H1 (cell line): ENCODE measurements at regions not wholly inside any gene's neighbourhood (a gene's known extent, or its start where the extent isn't known, plus 50 kb on each side); places are given as distances from the start of the nearest gene placed in this dataset.

Experiments used
- CTCF ChIA-PET: fragments of 300-600 bp; sonication (Branson Sonifier 250); formaldehyde crosslinking; loops from one replicate; lab custom pipeline; 2021; ENCODE audit not compliant: partially characterized antibody; lab: Charles Lee
- POLR2A ChIA-PET: fragments of 300-600 bp; sonication (Branson Sonifier 250); formaldehyde crosslinking; loops from one replicate; lab custom pipeline; 2021; ENCODE audit warnings: inconsistent platforms; ENCODE audit not compliant: partially characterized antibody; lab: Charles Lee
- DNase-seq, 2 experiments: peaks; one replicate each; pipeline versions ENCODE4 v3.0.0 to v3.0.0-alpha.2; 2010 to 2022; ENCODE audit warnings: low spot score in 2 of 2, low read depth in 1 of 2, mixed read lengths in 1 of 2
- FAIRE-seq: peaks from 2 replicates; lab custom pipeline; 2011; peaks lifted over from hg19 to GRCh38; lab: Jason Lieb, UNC
- H2AFZ ChIP-seq: 2 replicates; pipeline ENCODE4 v1.8.1; 2012; ENCODE audit warnings: low read length, inconsistent platforms
- H2AK5ac ChIP-seq: 2 replicates; pipeline ENCODE4 v1.6.1; 2013; ENCODE audit warnings: low read depth, low read length
- H2BK120ac ChIP-seq: replicated peaks from 2 replicates; pipeline ENCODE3; 2013; ENCODE audit warnings: low read depth, low read length, inconsistent platforms
- H2BK12ac ChIP-seq: 2 replicates; pipeline ENCODE4 v1.6.1; 2013; ENCODE audit warnings: low read depth, low read length
- H2BK15ac ChIP-seq: 2 replicates; pipeline ENCODE4 v1.6.1; 2013; ENCODE audit warnings: low read length
- H2BK20ac ChIP-seq: 2 replicates; pipeline ENCODE4 v1.6.1; 2013; ENCODE audit warnings: low read length
- H2BK5ac ChIP-seq: 2 replicates; pipeline ENCODE4 v1.6.1; 2013; ENCODE audit warnings: low read depth, low read length
- H3K14ac ChIP-seq: 2 replicates; pipeline ENCODE4 v1.6.1; 2013; ENCODE audit warnings: inconsistent platforms; ENCODE audit not compliant: insufficient read length
- H3K18ac ChIP-seq: 2 replicates; pipeline ENCODE4 v1.6.1; 2013; ENCODE audit warnings: low read length; ENCODE audit errors: extremely low read depth
- H3K23ac ChIP-seq: 2 replicates; pipeline ENCODE4 v1.6.1; 2013; ENCODE audit warnings: inconsistent platforms; ENCODE audit not compliant: insufficient read length
- H3K23me2 ChIP-seq: 2 replicates; pipeline ENCODE4 v1.6.1; 2013; ENCODE audit warnings: low read depth, low read length
- H3K27ac ChIP-seq: 2 replicates; pipeline ENCODE4 v1.6.1; 2011; ENCODE audit warnings: low read depth, low read length, inconsistent platforms
- H3K27me3 ChIP-seq, 4 experiments: replicated peaks in 1 of 4; 1 replicate in 1 of 4; 2 replicates in 3 of 4; pipeline versions ENCODE4 v1.6.1 to v1.8.1; 2011 to 2013; ENCODE audit warnings: low read length in 3 of 4, mild to moderate bottlenecking in 3 of 4, inconsistent platforms in 2 of 4, mixed read lengths in 2 of 4, moderate library complexity in 1 of 4; ENCODE audit not compliant: control insufficient read depth in 3 of 4, insufficient read depth in 3 of 4; ENCODE audit errors: extremely low read depth in 1 of 4
- H3K36me3 ChIP-seq, 4 experiments: 2 replicates each; pipeline versions ENCODE4 v1.6.1 to v1.8.1; 2011 to 2013; ENCODE audit warnings: mild to moderate bottlenecking in 4 of 4, low read length in 3 of 4, moderate library complexity in 2 of 4, control low read depth in 1 of 4, inconsistent platforms in 1 of 4; ENCODE audit not compliant: insufficient read depth in 4 of 4, control insufficient read depth in 2 of 4
- H3K4ac ChIP-seq: replicated peaks from 2 replicates; pipeline ENCODE3; 2013; ENCODE audit warnings: low read length, low read depth, mixed read lengths, inconsistent platforms; ENCODE audit not compliant: insufficient read length
- H3K4me1 ChIP-seq, 4 experiments: replicated peaks in 1 of 4; 1 replicate in 1 of 4; 2 replicates in 3 of 4; pipeline versions ENCODE4 v1.6.1 to v1.8.1; 2011 to 2013; ENCODE audit warnings: low read length in 3 of 4, inconsistent platforms in 2 of 4, mixed read lengths in 1 of 4; ENCODE audit not compliant: insufficient read depth in 4 of 4, control insufficient read depth in 3 of 4
- H3K4me2 ChIP-seq, 2 experiments: 2 replicates each; pipeline versions ENCODE4 v1.6.1 to v1.8.1; 2011 to 2013; ENCODE audit warnings: low read depth in 2 of 2, low read length in 2 of 2, control low read depth in 1 of 2, inconsistent platforms in 1 of 2, mild to moderate bottlenecking in 1 of 2; ENCODE audit not compliant: insufficient read depth in 1 of 2
- H3K4me3 ChIP-seq, 4 experiments: fragments of 200-600, 300-600 bp in 1 of 4; sonication (generic), shearing (Covaris generic), sonication (Bioruptor Twin) in 1 of 4; 2 replicates each; pipeline versions ENCODE4 v1.5.1 to v1.8.1; 2011 to 2016; ENCODE audit warnings: low read length in 4 of 4, low read depth in 3 of 4, control low read depth in 2 of 4, inconsistent platforms in 2 of 4, mild to moderate bottlenecking in 2 of 4, mixed read lengths in 1 of 4, moderate library complexity in 1 of 4; ENCODE audit not compliant: insufficient read depth in 2 of 4; ENCODE audit errors: extremely low read depth in 1 of 4
- H3K56ac ChIP-seq: replicated peaks from 2 replicates; pipeline ENCODE3; 2013; ENCODE audit warnings: low read depth, mild to moderate bottlenecking, mixed read lengths, low read length, inconsistent platforms; ENCODE audit not compliant: insufficient read length
- H3K79me1 ChIP-seq: 2 replicates; pipeline ENCODE4 v1.6.1; 2013; ENCODE audit warnings: low read depth, low read length, control low read depth
- H3K79me2 ChIP-seq, 2 experiments: 2 replicates each; pipeline versions ENCODE4 v1.6.1 to v1.8.1; 2012 to 2013; ENCODE audit warnings: low read length in 2 of 2, mild to moderate bottlenecking in 2 of 2, inconsistent platforms in 1 of 2; ENCODE audit not compliant: insufficient read depth in 2 of 2, control insufficient read depth in 1 of 2
- H3K9ac ChIP-seq, 4 experiments: replicated peaks in 1 of 4; 1 replicate in 1 of 4; 2 replicates in 3 of 4; pipeline versions ENCODE4 v1.6.1 to v1.8.1; 2011 to 2013; ENCODE audit warnings: low read depth in 3 of 4, low read length in 3 of 4, control low read depth in 2 of 4, mild to moderate bottlenecking in 2 of 4, moderate library complexity in 2 of 4, inconsistent platforms in 1 of 4; ENCODE audit errors: extremely low read depth in 1 of 4
- H3K9me3 ChIP-seq, 2 experiments: 2 replicates each; pipeline versions ENCODE4 v1.6.1 to v1.8.1; 2012 to 2013; ENCODE audit warnings: mild to moderate bottlenecking in 2 of 2, moderate library complexity in 2 of 2, control low read depth in 1 of 2, inconsistent platforms in 1 of 2, low read depth in 1 of 2, low read length in 1 of 2, mixed read lengths in 1 of 2; ENCODE audit not compliant: insufficient read depth in 2 of 2
- H4K20me1 ChIP-seq, 2 experiments: replicated peaks in 1 of 2; 2 replicates each; pipeline versions ENCODE3 to v1.8.1; 2011 to 2013; ENCODE audit warnings: inconsistent platforms in 2 of 2, low read length in 2 of 2, mild to moderate bottlenecking in 1 of 2; ENCODE audit not compliant: insufficient read depth in 2 of 2, control insufficient read depth in 1 of 2
- H4K5ac ChIP-seq: 2 replicates; pipeline ENCODE4 v1.6.1; 2013; ENCODE audit warnings: low read length, low read depth, mixed read lengths, inconsistent platforms; ENCODE audit not compliant: insufficient read length
- H4K8ac ChIP-seq: 2 replicates; pipeline ENCODE4 v1.8.0; 2013; ENCODE audit warnings: mild to moderate bottlenecking, moderate library complexity, low read length, inconsistent platforms; ENCODE audit not compliant: insufficient read depth; ENCODE audit errors: extremely low read depth
- H4K91ac ChIP-seq: replicated peaks from 2 replicates; pipeline ENCODE3; 2013; ENCODE audit warnings: low read length, mixed read lengths, inconsistent platforms; ENCODE audit not compliant: insufficient read length
- BCL11A ChIP-seq, 2 experiments: IDR thresholded peaks; one replicate each; pipeline ENCODE4 v1.6.1; 2011; ENCODE audit warnings: low read depth in 2 of 2, low read length in 2 of 2, mild to moderate bottlenecking in 2 of 2
- CBX5 ChIP-seq: fragments of 300-800, 300-1000 bp; sonication (generic); IDR thresholded peaks from 2 replicates; pipeline ENCODE4 v1.7.1; 2016; ENCODE audit warnings: antibody characterized with exemption, low read length, low read depth
- EZH2 ChIP-seq: fragments of 200-600 bp; sonication (generic); IDR thresholded peaks from 2 replicates; pipeline ENCODE4 v1.7.1; 2012; ENCODE audit warnings: low read depth, mild to moderate bottlenecking, moderate library complexity, low read length, inconsistent platforms; ENCODE audit not compliant: severe bottlenecking
- FOSL1 ChIP-seq: IDR thresholded peaks from 2 replicates; pipeline ENCODE4 v1.6.1; 2011; ENCODE audit warnings: mild to moderate bottlenecking, low read depth, low read length, moderate library complexity; ENCODE audit not compliant: insufficient read depth
- GABPA ChIP-seq: IDR thresholded peaks from 2 replicates; pipeline ENCODE4 v1.6.1; 2011; ENCODE audit warnings: mild to moderate bottlenecking, low read length, moderate library complexity, borderline replicate concordance; ENCODE audit not compliant: insufficient read depth
- HDAC2 ChIP-seq, 2 experiments: fragments of 300-600 bp in 1 of 2; sonication (generic) in 1 of 2; IDR thresholded peaks; 2 replicates each; pipeline ENCODE4 v1.6.1; 2011 to 2012; ENCODE audit warnings: low read depth in 2 of 2, low read length in 2 of 2, mild to moderate bottlenecking in 2 of 2, moderate library complexity in 2 of 2, borderline replicate concordance in 1 of 2, inconsistent platforms in 1 of 2
- NANOG ChIP-seq: IDR thresholded peaks from 2 replicates; pipeline ENCODE4 v1.6.1; 2011; ENCODE audit warnings: low read length, low read depth, mild to moderate bottlenecking, inconsistent platforms; ENCODE audit not compliant: insufficient read depth, poor library complexity, severe bottlenecking
- POLR2A ChIP-seq, 2 experiments: IDR thresholded peaks; 1 replicate in 1 of 2; 2 replicates in 1 of 2; pipeline ENCODE4 v1.6.1; 2011; ENCODE audit warnings: low read depth in 2 of 2, low read length in 2 of 2, mild to moderate bottlenecking in 2 of 2; ENCODE audit errors: control extremely low read depth in 1 of 2
- POLR2AphosphoS5 ChIP-seq: IDR thresholded peaks from 2 replicates; pipeline ENCODE4 v1.6.1; 2011; ENCODE audit warnings: low read depth, low read length
- POU5F1 ChIP-seq: IDR thresholded peaks from 2 replicates; pipeline ENCODE4 v1.6.1; 2011; ENCODE audit warnings: low read depth, mild to moderate bottlenecking, low read length, moderate library complexity
- RFX5 ChIP-seq: IDR thresholded peaks from 2 replicates; pipeline ENCODE4 v1.6.1; 2011; ENCODE audit warnings: low read depth, low read length, improper control_type of control experiment, borderline replicate concordance
- SP1 ChIP-seq: IDR thresholded peaks from 2 replicates; pipeline ENCODE4 v1.6.1; 2011; ENCODE audit warnings: low read depth, low read length
- TAF7 ChIP-seq: optimal IDR thresholded peaks from 2 replicates; pipeline ENCODE3; 2011; ENCODE audit warnings: low read depth, mild to moderate bottlenecking, inconsistent platforms, low read length, moderate library complexity, borderline replicate concordance
- USF2 ChIP-seq: IDR thresholded peaks from 2 replicates; pipeline ENCODE4 v1.6.1; 2011; ENCODE audit warnings: low read length, improper control_type of control experiment
- WGBS, 2 experiments: shearing (Covaris generic) in 1 of 2; methylation state at CpG; one replicate each; pipeline versions ENCODE4 v1.1.6 to v1.1.7; 2013 to 2015; ENCODE audit warnings: low lambda C conversion rate in 2 of 2, mixed read lengths in 2 of 2, inconsistent platforms in 1 of 2, low coverage in 1 of 2, missing lambda C conversion rate in 1 of 2; ENCODE audit not compliant: insufficient replicate concordance in 2 of 2, insufficient coverage in 1 of 2, insufficient read length in 1 of 2; ENCODE audit errors: extremely low coverage in 1 of 2, missing lambda C conversion rate in 1 of 2; 5-methylcytosine and 5-hydroxymethylcytosine counted together

- no peak overlapping the region for H2BK20ac ChIP-seq
- H4K8ac ChIP-seq, result no peak overlapping the region
- H2BK15ac ChIP-seq, result no peak overlapping the region
- H2AK5ac ChIP-seq, result no peak overlapping the region
- no peak overlapping the region for H3K4me3 ChIP-seq
- no peak for FAIRE-seq
- ChIA-PET CTCF (no interaction called here), POLR2A (no interaction called here)
- H2BK120ac ChIP-seq, result no peak overlapping the region
- H3K9ac ChIP-seq, result no peak overlapping the region
- no peak overlapping the region for H2BK5ac ChIP-seq
- no peaks in the 10 kb centered on the region for H3K9me3 ChIP-seq
- no peak overlapping the region for H3K56ac ChIP-seq
- no peak overlapping the region for H3K4ac ChIP-seq
- H4K5ac ChIP-seq, result no peak overlapping the region
- no peaks in the 10 kb centered on the region for H3K36me3 ChIP-seq
- H3K23ac ChIP-seq, result no peak overlapping the region
- DNase-seq, result no peak
- no peaks in the 10 kb centered on the region for H3K79me2 ChIP-seq
- no peaks in the 10 kb centered on the region for H3K79me1 ChIP-seq
- H2BK12ac ChIP-seq, result no peak overlapping the region
- H3K14ac ChIP-seq, result no peak overlapping the region
- no peaks in the 10 kb centered on the region for H3K23me2 ChIP-seq
- H3K18ac ChIP-seq, result no peak overlapping the region
- no peak overlapping the region for H4K91ac ChIP-seq
- WGBS, 2 experiments, result 88% methylated on average over 2 of the region's 2 CpGs; no CpG with 5 or more reads in 1 of the 2 experiments
- H2AFZ ChIP-seq, result peak overlapping the region; percentile 81; the same call in 1 of the 2 replicates
- H3K4me1 ChIP-seq, result peaks cover 0 to 5% (median 0%) of the 10 kb centered on the region in 4 experiments; a peak in 1 of 7 replicates
- no peak overlapping the region for H3K27ac ChIP-seq
- no peaks in the 10 kb centered on the region for H3K27me3 ChIP-seq
- no peak overlapping the region for H3K4me2 ChIP-seq
- no peaks in the 10 kb centered on the region for H4K20me1 ChIP-seq
- TF ChIP-seq EZH2, result no peak
- TF ChIP-seq FOSL1, result no peak
- TF ChIP-seq SP1, result no peak
- no peak for TF ChIP-seq CBX5
- TF ChIP-seq POU5F1, result no peak
- TF ChIP-seq POLR2AphosphoS5, result no peak
- TF ChIP-seq GABPA, result no peak
- TF ChIP-seq POLR2A (IDR thresholded peaks at IDR 0.05; ENCODE audit: control extremely low read depth in 1 of 2, low read depth in 2 of 2, low read length in 2 of 2), result no peak
- TF ChIP-seq HDAC2 (IDR thresholded peaks at IDR 0.05; ENCODE audit: borderline replicate concordance in 1 of 2, low read depth in 2 of 2, low read length in 2 of 2), result no peak
- no peak for TF ChIP-seq NANOG
- TF ChIP-seq BCL11A (IDR thresholded peaks at IDR 0.05; ENCODE audit: low read depth in 2 of 2, low read length in 2 of 2), result no peak
- no peak for TF ChIP-seq TAF7
- no peak for TF ChIP-seq RFX5
- TF ChIP-seq USF2, result no peak
These were observed 617.9 kb upstream of the POT1 start for GRCh38 chr7:125547505-125547904.
